HG03196 (cell line): ENCODE measurements at regions not wholly inside any gene's neighbourhood (a gene's known extent, or its start where the extent isn't known, plus 50 kb on each side); places are given as distances from the start of the nearest gene placed in this dataset.

Source experiments
- ATAC-seq: cut with Tn5 transposase; IDR thresholded peaks from one replicate; pipeline ENCODE4 v1.9.1; 2021; ENCODE audit not compliant: unreplicated experiment

- no peak for ATAC-seq
Observed at GRCh38 chr6:167491438-167492099, 166.7 kb downstream of the TTLL2 start.

- ATAC-seq = no peak
Observed at GRCh38 chr6:167492100-167492449, 167.2 kb downstream of the TTLL2 start.

GRCh38 chr6:167493310-167493709, 168.4 kb downstream of the TTLL2 start:
- ATAC-seq = no peak

GRCh38 chr6:167493976-167494697, 169.3 kb downstream of the TTLL2 start:
- no peak for ATAC-seq

GRCh38 chr6:167494698-167495435, 170.0 kb downstream of the TTLL2 start:
- ATAC-seq = no peak

- no peak for ATAC-seq
Observed at GRCh38 chr6:167495506-167496401, 170.9 kb downstream of the TTLL2 start.

- ATAC-seq = no peak
Observed at GRCh38 chr6:167496707-167497106, 171.8 kb downstream of the TTLL2 start.

- no peak for ATAC-seq
Observed at GRCh38 chr6:167497428-167498056, 172.7 kb downstream of the TTLL2 start.

GRCh38 chr6:167499161-167499660, 174.3 kb downstream of the TTLL2 start:
- no peak for ATAC-seq

GRCh38 chr6:167500961-167501360, 176.1 kb downstream of the TTLL2 start:
- no peak for ATAC-seq

- no peak for ATAC-seq
Observed at GRCh38 chr6:167501831-167502385, 177.0 kb downstream of the TTLL2 start.

- no peak for ATAC-seq
Observed at GRCh38 chr6:167502471-167502870, 177.6 kb downstream of the TTLL2 start.

GRCh38 chr6:167504385-167504961, 179.6 kb downstream of the TTLL2 start:
- no peak for ATAC-seq

- ATAC-seq = no peak
Observed at GRCh38 chr6:167505199-167505598, 180.3 kb downstream of the TTLL2 start.

- no peak for ATAC-seq
Observed at GRCh38 chr6:167505782-167506181, 180.9 kb downstream of the TTLL2 start.

- ATAC-seq = no peak
Observed at GRCh38 chr6:167506443-167507301, 181.8 kb downstream of the TTLL2 start.

- ATAC-seq = no peak
Observed at GRCh38 chr6:167507376-167507945, 182.6 kb downstream of the TTLL2 start.
